NCI-H69 (cell line): ENCODE measurements at regions not wholly inside any gene's neighbourhood (a gene's known extent, or its start where the extent isn't known, plus 50 kb on each side); places are given as distances from the start of the nearest gene placed in this dataset.

ENCODE experiments used
- DNase-seq: peaks from one replicate; lab custom pipeline; 2025; lab: John Stamatoyannopoulos, UW

DNA sequence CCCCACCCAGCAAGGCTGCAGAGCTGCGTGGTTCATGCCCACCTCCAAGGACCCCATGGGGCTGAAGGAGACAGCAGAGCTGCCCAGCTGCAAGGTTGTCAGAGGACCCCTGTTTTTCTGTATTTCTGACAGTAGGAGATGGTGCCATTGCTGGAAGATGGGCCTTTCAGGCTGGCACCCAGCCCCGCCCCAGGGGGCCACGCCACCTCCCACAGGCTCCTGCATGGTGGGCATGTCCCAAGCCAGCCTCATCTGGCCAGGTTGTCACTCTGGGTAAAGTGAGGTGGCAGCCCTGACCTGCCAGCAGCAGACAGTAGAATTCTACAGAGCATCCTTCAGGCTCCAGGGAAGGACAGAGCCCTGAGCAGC, 75.5 kb upstream of the RET start:
- no peak for DNase-seq

DNA sequence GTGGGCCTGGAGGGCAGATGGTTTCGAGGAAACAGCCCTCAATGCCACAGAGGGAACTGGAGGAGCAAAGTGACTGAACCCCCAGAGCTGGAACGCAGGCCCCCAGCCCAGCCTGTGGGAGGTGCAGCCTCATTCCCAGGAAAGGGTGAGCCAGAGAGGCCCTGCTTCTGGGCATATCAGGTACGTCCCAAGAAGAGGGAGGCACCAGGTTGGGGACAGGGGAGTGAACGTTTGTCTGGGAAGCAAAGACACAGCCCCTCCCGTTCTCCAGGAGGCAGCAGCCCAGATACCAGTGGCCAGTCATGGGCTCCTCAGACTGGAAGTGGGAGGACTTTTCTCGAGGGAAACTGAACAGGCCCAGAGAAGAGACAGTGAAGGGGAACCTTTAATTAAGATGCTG, 74.3 kb upstream of the RET start:
- DNase-seq, result no peak

DNA sequence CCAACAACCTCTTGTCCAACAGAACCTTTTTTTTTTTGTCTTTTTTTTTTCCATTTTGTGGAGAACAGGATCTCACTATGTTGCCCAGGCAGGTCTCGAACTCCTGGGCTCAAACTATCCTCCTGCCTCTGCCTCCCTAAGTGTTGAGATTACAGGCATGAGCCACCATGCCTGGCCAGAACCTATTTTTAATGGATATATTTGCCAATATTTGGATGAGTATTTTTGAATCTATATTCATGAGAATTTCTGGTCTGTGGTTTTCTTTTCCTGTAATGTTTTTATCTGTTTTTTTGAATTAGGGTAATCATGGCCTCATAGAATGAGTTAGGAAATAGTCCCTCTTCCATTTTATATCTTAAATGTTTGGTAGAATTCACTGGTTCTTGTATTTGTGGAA, 70.4 kb upstream of the RET start:
- DNase-seq, result no peak

DNA sequence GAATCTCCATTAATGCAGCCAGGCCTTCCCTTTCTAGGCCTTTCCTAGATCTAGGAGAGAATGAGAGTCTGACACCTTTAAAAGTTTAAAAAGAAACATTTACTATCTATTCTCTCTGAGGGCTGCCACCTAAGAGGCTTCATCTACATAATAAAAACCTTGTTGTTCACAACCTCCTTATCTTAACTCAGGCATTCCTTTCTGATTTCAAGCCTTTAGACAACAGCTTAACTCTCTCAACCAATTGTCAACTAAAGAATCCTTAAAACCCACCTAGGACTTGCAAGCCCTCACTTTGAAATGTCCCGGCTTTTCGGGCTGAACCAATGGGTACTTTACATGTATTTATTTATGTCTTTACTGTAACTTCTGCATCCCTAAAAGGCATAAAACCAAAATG, 64.3 kb upstream of the RET start:
- no peak for DNase-seq

DNA sequence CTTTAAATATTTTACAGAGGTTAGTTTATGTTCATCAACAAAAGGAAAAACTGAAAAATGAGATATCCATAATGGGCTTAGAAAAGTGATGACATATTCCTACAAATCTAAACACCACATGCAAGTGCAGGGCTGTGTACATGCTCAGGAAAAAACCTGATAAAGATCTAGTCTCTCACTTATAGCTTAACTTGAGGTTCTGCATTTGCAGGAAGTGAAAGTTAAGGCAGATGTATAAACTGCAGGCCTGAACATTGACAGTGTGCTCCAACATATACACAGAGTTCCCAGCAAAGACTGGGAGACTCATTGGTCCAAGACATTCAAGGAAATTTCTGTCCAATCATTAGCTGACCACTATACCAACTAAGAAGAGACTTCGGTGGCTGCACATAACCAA, 63.8 kb upstream of the RET start:
- DNase-seq, result no peak

DNA sequence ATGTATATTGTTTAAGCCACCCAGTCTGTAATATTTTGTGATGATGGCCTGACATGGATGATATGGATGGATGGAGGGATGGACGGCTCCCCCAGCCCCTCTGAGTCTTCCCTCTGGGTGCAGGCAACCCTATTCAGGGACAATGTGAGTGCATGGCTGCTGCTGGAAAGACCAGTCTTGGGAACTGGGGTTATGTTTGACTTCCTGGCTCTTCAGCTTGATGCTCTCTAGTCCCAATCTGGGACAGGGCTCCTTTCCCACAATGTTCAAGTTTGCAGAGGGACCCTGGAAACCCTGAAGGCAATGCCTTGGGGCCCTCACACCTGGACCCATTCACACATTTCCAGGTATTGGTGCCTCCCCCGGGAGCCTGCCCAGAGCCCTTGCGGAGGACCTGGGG, 52.3 kb upstream of the RET start:
- DNase-seq, result no peak

DNA sequence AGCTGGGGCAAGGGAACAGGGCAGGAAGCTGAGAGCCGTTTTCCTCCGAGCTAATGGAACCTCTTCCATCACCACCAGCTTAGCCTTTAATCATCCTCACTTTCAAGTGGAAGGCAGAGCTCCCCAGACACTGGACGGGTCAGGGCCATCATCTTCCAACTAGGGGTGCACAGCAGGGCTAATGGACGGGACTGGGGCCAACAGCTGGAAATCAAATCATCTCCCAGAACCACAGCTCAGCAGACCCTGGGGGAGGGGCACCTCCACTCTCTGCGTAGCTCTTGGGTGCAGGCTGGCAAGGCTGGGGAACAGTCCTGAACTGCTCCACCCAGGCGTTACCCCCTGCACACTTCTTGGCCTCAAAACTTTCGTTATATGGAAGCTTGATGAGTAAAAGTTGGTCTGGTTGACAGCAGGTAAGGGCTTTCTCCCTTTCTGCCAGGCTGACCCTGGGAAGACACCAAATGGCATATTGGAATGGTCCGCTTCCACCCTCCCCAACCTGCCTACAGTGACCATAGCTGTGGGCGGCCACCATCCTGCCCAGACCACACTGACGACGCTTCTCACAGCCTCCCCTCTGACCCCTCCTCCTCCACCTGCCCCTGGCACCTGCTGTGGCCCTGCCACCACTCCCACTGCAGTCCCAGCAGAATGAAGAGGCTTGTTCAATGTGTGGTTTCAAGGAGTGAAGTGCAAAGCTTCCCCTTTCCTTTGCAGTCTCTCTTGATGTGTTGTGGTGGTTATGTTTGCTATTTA, 51.7 kb upstream of the RET start:
- DNase-seq, result no peak

DNA sequence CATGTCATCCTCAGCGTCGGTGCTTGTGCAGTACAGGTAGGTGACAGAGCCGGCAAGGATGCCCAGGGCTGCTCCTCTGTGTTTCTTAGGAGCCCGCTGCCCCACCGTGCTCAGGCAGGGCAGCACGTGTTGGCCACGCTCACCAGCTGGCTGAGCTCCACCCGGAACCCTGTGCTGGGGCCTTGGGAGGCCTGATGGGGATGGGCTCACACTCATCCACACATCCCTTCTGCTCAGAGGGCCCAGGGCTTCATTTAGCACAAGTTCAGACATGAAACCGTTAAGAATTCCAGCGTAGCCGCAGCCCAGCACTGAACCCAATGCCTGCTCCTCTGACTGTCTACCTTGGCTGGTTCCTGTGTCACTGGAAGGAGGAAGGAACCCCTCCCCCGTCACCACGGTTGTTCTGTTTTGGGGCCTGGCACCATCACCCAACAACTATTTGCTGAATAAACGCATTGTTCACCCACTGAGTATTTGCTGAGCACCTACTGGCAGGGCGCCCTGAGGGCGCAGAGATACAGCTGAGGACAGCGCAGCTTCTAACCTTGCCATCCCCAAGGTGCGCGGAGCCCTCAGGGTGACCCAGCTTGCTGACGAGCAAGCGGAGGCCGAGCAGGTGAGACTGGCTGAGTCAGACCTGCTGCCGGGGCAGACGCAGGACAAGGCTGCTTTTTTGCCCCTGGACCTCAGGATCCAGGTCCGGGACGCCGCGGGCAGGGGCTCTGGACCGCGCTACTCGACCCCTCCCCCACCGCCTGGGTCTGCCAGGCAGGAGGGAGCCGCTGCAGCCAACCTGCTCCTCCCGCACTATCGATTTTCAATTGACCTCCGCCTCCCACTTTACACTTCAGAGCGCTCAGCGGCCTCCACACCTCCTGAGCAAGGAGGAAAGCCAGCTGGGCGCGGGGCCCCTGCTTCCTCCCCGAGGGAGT, 50.6 kb upstream of the RET start:
- no peak for DNase-seq
